SK-N-SH (cell line): ENCODE measurements at regions not wholly inside any gene's neighbourhood (a gene's known extent, or its start where the extent isn't known, plus 50 kb on each side); places are given as distances from the start of the nearest gene placed in this dataset.

Source experiments
- CTCF ChIA-PET: fragments of 300-600, 350-600 bp; formaldehyde crosslinking; extraction: SDS; loops from one replicate; lab custom pipeline; 2021; lab: Yijun Ruan, JAX
- POLR2A ChIA-PET: fragments of 350-600 bp; sonication (Branson Sonifier 250); formaldehyde crosslinking; extraction: SDS; loops from one replicate; lab custom pipeline; 2020; ENCODE audit warnings: antibody characterized with exemption, inconsistent platforms; lab: Yijun Ruan, JAX
- DNase-seq: peaks from one replicate; pipeline ENCODE4 v3.0.0; 2012
- H2AFZ ChIP-seq: fragments of 200-600 bp; sonication (generic); 2 replicates; pipeline ENCODE4 v1.8.1; 2016; ENCODE audit warnings: antibody characterized with exemption, mild to moderate bottlenecking, low read depth
- H3F3A ChIP-seq: fragments of 200-600 bp; sonication (generic); replicated peaks from 2 replicates; pipeline ENCODE3; 2016; ENCODE audit warnings: antibody characterized with exemption, mild to moderate bottlenecking; ENCODE audit not compliant: insufficient read depth
- H3K27ac ChIP-seq, 2 experiments: fragments of 200-500 bp in 1 of 2; fragments of 200-600 bp in 1 of 2; sonication (Bioruptor generic) in 1 of 2; sonication (generic), shearing (Covaris generic) in 1 of 2; 2 replicates each; pipeline versions ENCODE4 v1.5.1 to v1.6.1; 2014 to 2016; ENCODE audit warnings: low read depth in 2 of 2, inconsistent platforms in 1 of 2, low read length in 1 of 2, mild to moderate bottlenecking in 1 of 2, mixed read lengths in 1 of 2
- H3K27me3 ChIP-seq: fragments of 200-600 bp; sonication (generic), shearing (Covaris generic); 2 replicates; pipeline ENCODE4 v1.6.1; 2016; ENCODE audit warnings: mixed run types; ENCODE audit not compliant: insufficient read depth
- H3K36me3 ChIP-seq, 2 experiments: fragments of 200-500 bp in 1 of 2; fragments of 200-600 bp in 1 of 2; sonication (Bioruptor generic) in 1 of 2; sonication (generic) in 1 of 2; replicated peaks in 1 of 2; 2 replicates each; pipeline versions ENCODE3 to v1.5.1; 2014 to 2016; ENCODE audit warnings: low read length in 1 of 2, mild to moderate bottlenecking in 1 of 2; ENCODE audit not compliant: insufficient read depth in 2 of 2, control insufficient read depth in 1 of 2
- H3K4me1 ChIP-seq, 2 experiments: fragments of 200-500 bp in 1 of 2; fragments of 200-600 bp in 1 of 2; sonication (Bioruptor generic) in 1 of 2; sonication (generic), shearing (Covaris generic) in 1 of 2; 2 replicates each; pipeline versions ENCODE4 v1.5.1 to v1.6.1; 2014 to 2016; ENCODE audit warnings: low read depth in 1 of 2, low read length in 1 of 2, mixed run types in 1 of 2; ENCODE audit not compliant: insufficient read depth in 2 of 2, control insufficient read depth in 1 of 2
- H3K4me2 ChIP-seq: fragments of 200-600 bp; sonication (generic), shearing (Covaris generic); 2 replicates; pipeline ENCODE4 v1.6.1; 2017; ENCODE audit warnings: mixed run types
- H3K4me3 ChIP-seq, 2 experiments: fragments of 200-500 bp in 1 of 2; fragments of 200-600 bp in 1 of 2; sonication (Bioruptor generic) in 1 of 2; sonication (generic), shearing (Covaris generic) in 1 of 2; 2 replicates each; pipeline versions ENCODE4 v1.5.1 to v1.8.1; 2014 to 2016; ENCODE audit warnings: low read depth in 2 of 2, inconsistent platforms in 1 of 2, low read length in 1 of 2, mild to moderate bottlenecking in 1 of 2, mixed read lengths in 1 of 2, moderate library complexity in 1 of 2
- H3K79me2 ChIP-seq: fragments of 200-600 bp; sonication (generic); 2 replicates; pipeline ENCODE4 v1.8.1; 2017; ENCODE audit warnings: mild to moderate bottlenecking; ENCODE audit not compliant: insufficient read depth
- H3K9ac ChIP-seq: fragments of 200-600 bp; sonication (generic); 2 replicates; pipeline ENCODE4 v1.6.1; 2017; ENCODE audit warnings: mixed run types
- H3K9me2 ChIP-seq: fragments of 200-600 bp; sonication (generic); 2 replicates; pipeline ENCODE4 v1.6.1; 2017; ENCODE audit warnings: mixed run types
- H3K9me3 ChIP-seq: fragments of 200-600 bp; sonication (generic); 2 replicates; pipeline ENCODE4 v1.6.1; 2017; ENCODE audit warnings: mixed run types, mild to moderate bottlenecking, moderate library complexity
- H4K20me1 ChIP-seq: fragments of 200-600 bp; sonication (generic); 2 replicates; pipeline ENCODE4 v1.6.1; 2017; ENCODE audit warnings: mild to moderate bottlenecking, mixed run types; ENCODE audit not compliant: insufficient read depth
- CHD2 ChIP-seq: fragments of 150-350 bp; IDR thresholded peaks from 2 replicates; pipeline ENCODE4 v1.6.1; 2018; ENCODE audit warnings: low read length; ENCODE audit not compliant: partially characterized antibody
- FOSL2 ChIP-seq: IDR thresholded peaks from 2 replicates; pipeline ENCODE4 v1.4.0; 2012; ENCODE audit warnings: low read depth, mild to moderate bottlenecking, moderate library complexity, borderline replicate concordance
- GABPA ChIP-seq: IDR thresholded peaks from 2 replicates; pipeline ENCODE4 v1.4.0; 2012; ENCODE audit warnings: low read depth, mild to moderate bottlenecking
- MXI1 ChIP-seq: IDR thresholded peaks from 2 replicates; pipeline ENCODE4 v1.6.1; 2012; ENCODE audit warnings: mild to moderate bottlenecking, low read depth, low read length, improper control_type of control experiment
- NRF1 ChIP-seq: IDR thresholded peaks from 2 replicates; pipeline ENCODE4 v1.6.1; 2012; ENCODE audit warnings: low read depth, mild to moderate bottlenecking, low read length
- RAD21 ChIP-seq: IDR thresholded peaks from 2 replicates; pipeline ENCODE4 v1.6.1; 2012; ENCODE audit warnings: mild to moderate bottlenecking, low read length
- RCOR1 ChIP-seq: fragments of 150-350 bp; IDR thresholded peaks from 2 replicates; pipeline ENCODE4 v1.6.1; 2017; ENCODE audit warnings: antibody characterized with exemption, low read length
- TAF1 ChIP-seq: IDR thresholded peaks from 2 replicates; pipeline ENCODE4 v1.6.1; 2012; ENCODE audit warnings: low read depth, mild to moderate bottlenecking, low read length, moderate library complexity, borderline replicate concordance
- YY1 ChIP-seq: IDR thresholded peaks from 2 replicates; pipeline ENCODE4 v1.4.0; 2012; ENCODE audit warnings: low read depth, mild to moderate bottlenecking
- WGBS: methylation state at CpG from one replicate; pipeline ENCODE4 v1.1.6; 2017; ENCODE audit warnings: low lambda C conversion rate; 5-methylcytosine and 5-hydroxymethylcytosine counted together
- TF ChIP-seq, protein P1 (sequence below): IDR thresholded peaks from 2 replicates; pipeline ENCODE4 v1.4.0; 2012; ENCODE audit warnings: low read depth, borderline replicate concordance
- TF ChIP-seq, protein P2 (sequence below): fragments of 150-350 bp; IDR thresholded peaks from 2 replicates; pipeline ENCODE4 v1.6.1; 2016; ENCODE audit warnings: mild to moderate bottlenecking, low read depth, low read length
- TF ChIP-seq, protein P3 (sequence below): fragments of 150-350 bp; IDR thresholded peaks from 2 replicates; pipeline ENCODE4 v1.6.1; 2017; ENCODE audit warnings: antibody characterized with exemption, low read length, low read depth, borderline replicate concordance
- TF ChIP-seq, protein P4 (sequence below): IDR thresholded peaks from 2 replicates; pipeline ENCODE4 v1.4.0; 2012; ENCODE audit warnings: low read depth, borderline replicate concordance
- TF ChIP-seq, protein P5 (sequence below): fragments of 200-600 bp; sonication (generic); IDR thresholded peaks from 2 replicates; pipeline ENCODE4 v1.6.1; 2017; ENCODE audit warnings: antibody characterized with exemption, mild to moderate bottlenecking, moderate library complexity

DNA sequence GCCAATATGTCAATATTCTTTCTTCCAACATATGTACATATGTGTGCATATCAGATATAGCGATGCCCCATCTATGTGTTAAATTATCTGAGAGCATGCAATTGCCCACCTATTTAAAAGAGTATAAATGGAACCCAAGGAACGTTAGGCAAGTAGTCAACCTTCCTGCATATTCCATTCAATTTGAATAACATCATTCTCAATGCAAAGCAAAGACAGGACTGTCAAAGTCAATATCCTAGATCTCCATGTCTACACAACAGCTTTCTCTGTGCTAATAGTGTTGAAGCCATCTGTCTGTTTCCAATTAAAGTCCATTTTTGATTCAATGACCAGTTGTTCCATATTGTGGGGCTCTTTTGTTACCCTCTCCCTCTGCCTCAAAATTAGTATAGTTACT lies 85.3 kb upstream of the COX7C start:
- Histone ChIP-seq H3F3A (no peaks in the 10 kb centered on the region), H3K36me3 (no peaks in the 10 kb centered on the region)
- POLR2A ChIA-PET, result no interaction called here
- TF ChIP-seq, protein P1, sequence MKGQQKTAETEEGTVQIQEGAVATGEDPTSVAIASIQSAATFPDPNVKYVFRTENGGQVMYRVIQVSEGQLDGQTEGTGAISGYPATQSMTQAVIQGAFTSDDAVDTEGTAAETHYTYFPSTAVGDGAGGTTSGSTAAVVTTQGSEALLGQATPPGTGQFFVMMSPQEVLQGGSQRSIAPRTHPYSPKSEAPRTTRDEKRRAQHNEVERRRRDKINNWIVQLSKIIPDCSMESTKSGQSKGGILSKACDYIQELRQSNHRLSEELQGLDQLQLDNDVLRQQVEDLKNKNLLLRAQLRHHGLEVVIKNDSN, result no peak
- TF ChIP-seq, protein P2, sequence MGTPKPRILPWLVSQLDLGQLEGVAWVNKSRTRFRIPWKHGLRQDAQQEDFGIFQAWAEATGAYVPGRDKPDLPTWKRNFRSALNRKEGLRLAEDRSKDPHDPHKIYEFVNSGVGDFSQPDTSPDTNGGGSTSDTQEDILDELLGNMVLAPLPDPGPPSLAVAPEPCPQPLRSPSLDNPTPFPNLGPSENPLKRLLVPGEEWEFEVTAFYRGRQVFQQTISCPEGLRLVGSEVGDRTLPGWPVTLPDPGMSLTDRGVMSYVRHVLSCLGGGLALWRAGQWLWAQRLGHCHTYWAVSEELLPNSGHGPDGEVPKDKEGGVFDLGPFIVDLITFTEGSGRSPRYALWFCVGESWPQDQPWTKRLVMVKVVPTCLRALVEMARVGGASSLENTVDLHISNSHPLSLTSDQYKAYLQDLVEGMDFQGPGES, result no peak
- TF ChIP-seq RCOR1 (no peak), YY1 (no peak), GABPA (no peak), CHD2 (no peak), FOSL2 (no peak), NRF1 (no peak), MXI1 (no peak), TAF1 (no peak), RAD21 (no peak)
- TF ChIP-seq, protein P3, sequence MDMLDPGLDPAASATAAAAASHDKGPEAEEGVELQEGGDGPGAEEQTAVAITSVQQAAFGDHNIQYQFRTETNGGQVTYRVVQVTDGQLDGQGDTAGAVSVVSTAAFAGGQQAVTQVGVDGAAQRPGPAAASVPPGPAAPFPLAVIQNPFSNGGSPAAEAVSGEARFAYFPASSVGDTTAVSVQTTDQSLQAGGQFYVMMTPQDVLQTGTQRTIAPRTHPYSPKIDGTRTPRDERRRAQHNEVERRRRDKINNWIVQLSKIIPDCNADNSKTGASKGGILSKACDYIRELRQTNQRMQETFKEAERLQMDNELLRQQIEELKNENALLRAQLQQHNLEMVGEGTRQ, result no peak
- TF ChIP-seq, protein P4, sequence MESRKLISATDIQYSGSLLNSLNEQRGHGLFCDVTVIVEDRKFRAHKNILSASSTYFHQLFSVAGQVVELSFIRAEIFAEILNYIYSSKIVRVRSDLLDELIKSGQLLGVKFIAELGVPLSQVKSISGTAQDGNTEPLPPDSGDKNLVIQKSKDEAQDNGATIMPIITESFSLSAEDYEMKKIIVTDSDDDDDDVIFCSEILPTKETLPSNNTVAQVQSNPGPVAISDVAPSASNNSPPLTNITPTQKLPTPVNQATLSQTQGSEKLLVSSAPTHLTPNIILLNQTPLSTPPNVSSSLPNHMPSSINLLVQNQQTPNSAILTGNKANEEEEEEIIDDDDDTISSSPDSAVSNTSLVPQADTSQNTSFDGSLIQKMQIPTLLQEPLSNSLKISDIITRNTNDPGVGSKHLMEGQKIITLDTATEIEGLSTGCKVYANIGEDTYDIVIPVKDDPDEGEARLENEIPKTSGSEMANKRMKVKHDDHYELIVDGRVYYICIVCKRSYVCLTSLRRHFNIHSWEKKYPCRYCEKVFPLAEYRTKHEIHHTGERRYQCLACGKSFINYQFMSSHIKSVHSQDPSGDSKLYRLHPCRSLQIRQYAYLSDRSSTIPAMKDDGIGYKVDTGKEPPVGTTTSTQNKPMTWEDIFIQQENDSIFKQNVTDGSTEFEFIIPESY, result no peak
- TF ChIP-seq, protein P5, sequence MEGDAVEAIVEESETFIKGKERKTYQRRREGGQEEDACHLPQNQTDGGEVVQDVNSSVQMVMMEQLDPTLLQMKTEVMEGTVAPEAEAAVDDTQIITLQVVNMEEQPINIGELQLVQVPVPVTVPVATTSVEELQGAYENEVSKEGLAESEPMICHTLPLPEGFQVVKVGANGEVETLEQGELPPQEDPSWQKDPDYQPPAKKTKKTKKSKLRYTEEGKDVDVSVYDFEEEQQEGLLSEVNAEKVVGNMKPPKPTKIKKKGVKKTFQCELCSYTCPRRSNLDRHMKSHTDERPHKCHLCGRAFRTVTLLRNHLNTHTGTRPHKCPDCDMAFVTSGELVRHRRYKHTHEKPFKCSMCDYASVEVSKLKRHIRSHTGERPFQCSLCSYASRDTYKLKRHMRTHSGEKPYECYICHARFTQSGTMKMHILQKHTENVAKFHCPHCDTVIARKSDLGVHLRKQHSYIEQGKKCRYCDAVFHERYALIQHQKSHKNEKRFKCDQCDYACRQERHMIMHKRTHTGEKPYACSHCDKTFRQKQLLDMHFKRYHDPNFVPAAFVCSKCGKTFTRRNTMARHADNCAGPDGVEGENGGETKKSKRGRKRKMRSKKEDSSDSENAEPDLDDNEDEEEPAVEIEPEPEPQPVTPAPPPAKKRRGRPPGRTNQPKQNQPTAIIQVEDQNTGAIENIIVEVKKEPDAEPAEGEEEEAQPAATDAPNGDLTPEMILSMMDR, result no peak
- TF ChIP-seq, all 33 proteins: peak for 0
- H3K4me2 ChIP-seq, result no peak overlapping the region
- no peaks in the 10 kb centered on the region for H3K9me2 ChIP-seq
- 19% methylated on average over 2 of the region's 2 CpGs for WGBS
- CTCF ChIA-PET, result interaction anchor here (1.2 kb wide), 1 partner anchor 19 kb away, joined by 4 read pairs; no protein-coding TSS in a partner anchor
- no peaks in the 10 kb centered on the region for H3K79me2 ChIP-seq
- no peak overlapping the region for H3K4me3 ChIP-seq
- H3K4me1 ChIP-seq, result no peaks in the 10 kb centered on the region
- H2AFZ ChIP-seq, result no peak overlapping the region
- H4K20me1 ChIP-seq, result no peaks in the 10 kb centered on the region
- DNase-seq, result no peak
- no peaks in the 10 kb centered on the region; the same call in 1 of the 2 replicates for H3K27me3 ChIP-seq
- H3K27ac ChIP-seq, result no peak overlapping the region
- no peaks in the 10 kb centered on the region for H3K9me3 ChIP-seq
- no peak overlapping the region for H3K9ac ChIP-seq
